ENCODE measurements at regions not wholly inside any gene's neighbourhood (a gene's known extent, or its start where the extent isn't known, plus 50 kb on each side); places are given as distances from the start of the nearest gene placed in this dataset.

DNA sequence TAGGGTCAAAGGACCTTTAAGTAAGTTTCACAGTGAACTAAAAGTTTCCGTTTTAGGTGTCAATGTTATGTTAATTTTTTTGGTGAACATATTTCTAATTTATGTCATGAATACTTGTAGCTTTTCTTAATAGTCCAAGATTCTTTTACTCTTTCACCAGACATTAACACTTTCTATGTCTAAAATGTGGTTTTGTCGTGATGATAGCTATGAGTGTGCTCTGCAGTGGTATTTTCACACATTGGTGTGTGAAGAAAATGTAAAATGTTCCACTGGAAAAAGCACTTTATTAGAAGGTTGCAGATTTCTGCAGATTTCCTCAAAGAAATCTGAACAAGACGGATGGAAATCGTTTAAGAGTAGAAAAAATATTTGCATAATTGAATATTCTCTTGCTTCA is 561.0 kb upstream of the ANKRD30A start:
- TF ChIP-seq EZH2 (IDR thresholded peaks at IDR 0.05; ENCODE audit: low read depth), result no peak
- TF ChIP-seq, protein P1, sequence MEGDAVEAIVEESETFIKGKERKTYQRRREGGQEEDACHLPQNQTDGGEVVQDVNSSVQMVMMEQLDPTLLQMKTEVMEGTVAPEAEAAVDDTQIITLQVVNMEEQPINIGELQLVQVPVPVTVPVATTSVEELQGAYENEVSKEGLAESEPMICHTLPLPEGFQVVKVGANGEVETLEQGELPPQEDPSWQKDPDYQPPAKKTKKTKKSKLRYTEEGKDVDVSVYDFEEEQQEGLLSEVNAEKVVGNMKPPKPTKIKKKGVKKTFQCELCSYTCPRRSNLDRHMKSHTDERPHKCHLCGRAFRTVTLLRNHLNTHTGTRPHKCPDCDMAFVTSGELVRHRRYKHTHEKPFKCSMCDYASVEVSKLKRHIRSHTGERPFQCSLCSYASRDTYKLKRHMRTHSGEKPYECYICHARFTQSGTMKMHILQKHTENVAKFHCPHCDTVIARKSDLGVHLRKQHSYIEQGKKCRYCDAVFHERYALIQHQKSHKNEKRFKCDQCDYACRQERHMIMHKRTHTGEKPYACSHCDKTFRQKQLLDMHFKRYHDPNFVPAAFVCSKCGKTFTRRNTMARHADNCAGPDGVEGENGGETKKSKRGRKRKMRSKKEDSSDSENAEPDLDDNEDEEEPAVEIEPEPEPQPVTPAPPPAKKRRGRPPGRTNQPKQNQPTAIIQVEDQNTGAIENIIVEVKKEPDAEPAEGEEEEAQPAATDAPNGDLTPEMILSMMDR (conservative IDR thresholded peaks at IDR 0.05), result no peak
